ENCODE measurements at regions not wholly inside any gene's neighbourhood (a gene's known extent, or its start where the extent isn't known, plus 50 kb on each side); places are given as distances from the start of the nearest gene placed in this dataset.

DNA sequence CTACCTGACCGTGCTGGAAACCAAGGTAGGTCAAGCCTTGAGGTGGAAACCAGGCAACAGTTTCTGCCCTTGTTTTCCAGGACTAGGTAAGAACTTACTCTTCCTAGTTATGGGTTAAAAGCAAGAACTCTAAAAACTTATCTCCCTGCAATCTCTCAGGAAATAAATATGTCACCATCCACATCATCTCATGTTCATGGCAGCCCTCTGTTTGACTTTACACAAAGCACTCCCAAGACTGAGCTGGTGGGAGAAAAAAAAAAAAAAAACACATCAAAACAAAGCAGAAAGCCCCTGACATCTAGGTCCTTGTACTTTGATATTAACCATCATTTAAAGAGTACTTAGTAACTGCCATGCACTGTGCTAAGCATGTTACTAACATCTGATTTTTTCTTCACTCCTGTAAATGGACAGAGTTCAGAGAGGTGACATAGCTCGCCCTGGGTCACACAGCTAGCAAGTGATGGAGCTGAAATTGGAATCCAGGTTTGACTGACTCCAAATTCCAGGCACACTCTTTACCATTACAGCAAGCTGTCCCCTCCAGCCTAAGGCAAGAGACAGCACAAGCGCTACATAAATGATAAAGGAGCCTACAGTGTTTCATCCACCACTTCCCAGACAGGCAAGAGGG is 102.8 kb upstream of the NOCT start:
- H3K27me3 ChIP-seq (ENCODE audit: control insufficient read depth, insufficient read depth, low read length): peaks cover 2% of the 10 kb centered on the region; the same call in 1 of the 2 replicates
- in situ Hi-C loops (cut with MboI; ENCODE audit: low sequenced_read_pairs) (no loop called here), dilution Hi-C loops (cut with HindIII; ENCODE audit: low sequenced_read_pairs, unreplicated experiment) (no loop called here), intact Hi-C loops (cut with micrococcal nuclease) (loop anchor here (10.0 kb wide), 1 partner anchor 818 kb away; no protein-coding TSS in a partner anchor)
- H3K9ac ChIP-seq (ENCODE audit: low read depth, low read length): no peak overlapping the region
- peaks cover 6% of the 10 kb centered on the region; the same call in 1 of the 2 replicates for H3K4me1 ChIP-seq (ENCODE audit: control insufficient read depth, insufficient read depth, low read length)
- no TSS peak for BruUV-seq (replicated peaks)
- H3K27ac ChIP-seq (ENCODE audit: insufficient read depth, low read length): no peak overlapping the region
- H4K91ac ChIP-seq (ENCODE audit: insufficient read depth, low read depth, low read length): no peak overlapping the region
- no peak overlapping the region for H2AK9ac ChIP-seq (replicated peaks; ENCODE audit: low read depth, low read length, poor library complexity)
- H2BK5ac ChIP-seq (ENCODE audit: low read depth, low read length, poor library complexity, severe bottlenecking): no peak overlapping the region
- ATAC-seq (ENCODE audit: low read depth): no peak
- DNase-seq: no peak
- H3K36me3 ChIP-seq (ENCODE audit: control insufficient read depth, insufficient read depth, low read length): no peaks in the 10 kb centered on the region
- H3K4ac ChIP-seq (ENCODE audit: low read depth, low read length): no peak overlapping the region
- no peak for TF ChIP-seq MAZ (IDR thresholded peaks at IDR 0.05; ENCODE audit: borderline replicate concordance, low read depth, low read length)
- TF ChIP-seq, protein P1, sequence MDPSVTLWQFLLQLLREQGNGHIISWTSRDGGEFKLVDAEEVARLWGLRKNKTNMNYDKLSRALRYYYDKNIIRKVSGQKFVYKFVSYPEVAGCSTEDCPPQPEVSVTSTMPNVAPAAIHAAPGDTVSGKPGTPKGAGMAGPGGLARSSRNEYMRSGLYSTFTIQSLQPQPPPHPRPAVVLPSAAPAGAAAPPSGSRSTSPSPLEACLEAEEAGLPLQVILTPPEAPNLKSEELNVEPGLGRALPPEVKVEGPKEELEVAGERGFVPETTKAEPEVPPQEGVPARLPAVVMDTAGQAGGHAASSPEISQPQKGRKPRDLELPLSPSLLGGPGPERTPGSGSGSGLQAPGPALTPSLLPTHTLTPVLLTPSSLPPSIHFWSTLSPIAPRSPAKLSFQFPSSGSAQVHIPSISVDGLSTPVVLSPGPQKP (IDR thresholded peaks at IDR 0.05; ENCODE audit: borderline replicate concordance, low read depth, low read length): no peak
- TF ChIP-seq RFX5 (IDR thresholded peaks at IDR 0.05; ENCODE audit: low read depth, low read length): no peak
- no peak for TF ChIP-seq USF2 (IDR thresholded peaks at IDR 0.05; ENCODE audit: low read depth, low read length)
- TF ChIP-seq FOS (IDR thresholded peaks at IDR 0.05; ENCODE audit: low read depth, low read length): no peak
- TF ChIP-seq MXI1 (IDR thresholded peaks at IDR 0.05; ENCODE audit: borderline replicate concordance, low read depth, low read length): no peak
- no peak for TF ChIP-seq RCOR1 (IDR thresholded peaks at IDR 0.05; ENCODE audit: insufficient replicate concordance, low read length)
- TF ChIP-seq CHD1 (IDR thresholded peaks at IDR 0.05; ENCODE audit: low read depth, low read length): no peak
- TF ChIP-seq NFE2L2 (IDR thresholded peaks at IDR 0.05; ENCODE audit: low read depth, low read length): no peak
- TF ChIP-seq MAFK (IDR thresholded peaks at IDR 0.05; ENCODE audit: low read depth, low read length): no peak
- no peak overlapping the region for H3K56ac ChIP-seq (ENCODE audit: extremely low read depth, insufficient read depth, low read length)
- 20% methylated on average over 1 of the region's 3 CpGs; no CpG with 5 or more reads in 1 of the 2 experiments for WGBS, 2 experiments (ENCODE audit: extremely low coverage in 2 of 2, insufficient read length in 1 of 2)
- CTCF ChIA-PET: interaction anchor here (1.8 kb wide), 1 partner anchor 14 kb away, joined by 4 read pairs; no protein-coding TSS in a partner anchor
- H2BK120ac ChIP-seq (ENCODE audit: low read depth, low read length): no peak overlapping the region
- no peak overlapping the region for H3K4me3 ChIP-seq (ENCODE audit: insufficient read depth, low read depth, low read length)
- no peak overlapping the region for H4K5ac ChIP-seq (ENCODE audit: low read depth, low read length)
- no peaks in the 10 kb centered on the region for H3K9me1 ChIP-seq (ENCODE audit: insufficient read depth, low read length)
- H3K18ac ChIP-seq (ENCODE audit: low read depth, low read length): no peak overlapping the region
- H2AK5ac ChIP-seq (ENCODE audit: low read depth, low read length): no peak overlapping the region
- H3K4me2 ChIP-seq (ENCODE audit: low read depth, low read length): no peak overlapping the region
- no peak overlapping the region for H3K14ac ChIP-seq (replicated peaks; ENCODE audit: low read depth, low read length)
- H2BK15ac ChIP-seq (ENCODE audit: low read depth, low read length): no peak overlapping the region
- no peak overlapping the region for H2AFZ ChIP-seq (replicated peaks; ENCODE audit: low read length, poor library complexity)
- H3K79me1 ChIP-seq (ENCODE audit: low read depth in 1 of 2, low read length in 2 of 2): no peaks in the 10 kb centered on the region
- no peak overlapping the region for H4K8ac ChIP-seq (ENCODE audit: low read depth in 2 of 2, low read length in 2 of 2)
- no peak overlapping the region for H3K23ac ChIP-seq (ENCODE audit: low read depth, low read length)
- H2BK20ac ChIP-seq (ENCODE audit: low read depth, low read length): no peak overlapping the region; the same call in 1 of the 2 replicates
- POLR2A ChIA-PET (ENCODE audit: unreplicated experiment): no interaction called here
- no peaks in the 10 kb centered on the region for H4K20me1 ChIP-seq (ENCODE audit: insufficient read depth, low read length)
- H3K9me3 ChIP-seq (ENCODE audit: control insufficient read depth, insufficient read depth, low read length): no peaks in the 10 kb centered on the region
